ENCODE measurements at regions not wholly inside any gene's neighbourhood (a gene's known extent, or its start where the extent isn't known, plus 50 kb on each side); places are given as distances from the start of the nearest gene placed in this dataset.

DNA sequence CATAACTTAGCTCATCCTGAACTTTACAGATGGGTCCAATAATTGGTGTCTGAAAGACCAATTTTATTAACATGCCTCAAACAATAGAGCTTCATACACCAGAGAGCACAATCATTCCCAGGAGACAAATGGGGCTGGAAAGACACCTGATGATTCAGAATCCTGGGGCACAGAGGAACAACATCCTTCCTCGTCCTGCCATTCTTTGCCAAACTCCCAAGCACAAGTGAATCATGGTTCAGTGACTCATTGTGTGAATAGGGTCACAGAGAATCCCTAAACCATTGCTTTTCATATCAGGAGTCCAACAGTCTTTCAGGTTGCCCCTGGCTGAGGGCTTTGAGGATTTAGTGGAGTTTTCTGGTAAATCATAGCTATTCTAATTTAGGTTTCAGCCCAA, 266.4 kb upstream of the BMP2 start:
- TF ChIP-seq, protein P1, sequence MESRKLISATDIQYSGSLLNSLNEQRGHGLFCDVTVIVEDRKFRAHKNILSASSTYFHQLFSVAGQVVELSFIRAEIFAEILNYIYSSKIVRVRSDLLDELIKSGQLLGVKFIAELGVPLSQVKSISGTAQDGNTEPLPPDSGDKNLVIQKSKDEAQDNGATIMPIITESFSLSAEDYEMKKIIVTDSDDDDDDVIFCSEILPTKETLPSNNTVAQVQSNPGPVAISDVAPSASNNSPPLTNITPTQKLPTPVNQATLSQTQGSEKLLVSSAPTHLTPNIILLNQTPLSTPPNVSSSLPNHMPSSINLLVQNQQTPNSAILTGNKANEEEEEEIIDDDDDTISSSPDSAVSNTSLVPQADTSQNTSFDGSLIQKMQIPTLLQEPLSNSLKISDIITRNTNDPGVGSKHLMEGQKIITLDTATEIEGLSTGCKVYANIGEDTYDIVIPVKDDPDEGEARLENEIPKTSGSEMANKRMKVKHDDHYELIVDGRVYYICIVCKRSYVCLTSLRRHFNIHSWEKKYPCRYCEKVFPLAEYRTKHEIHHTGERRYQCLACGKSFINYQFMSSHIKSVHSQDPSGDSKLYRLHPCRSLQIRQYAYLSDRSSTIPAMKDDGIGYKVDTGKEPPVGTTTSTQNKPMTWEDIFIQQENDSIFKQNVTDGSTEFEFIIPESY (IDR thresholded peaks at IDR 0.05; ENCODE audit: extremely low read depth, insufficient replicate concordance, low read length) = no peak
- TF ChIP-seq SP1 (IDR thresholded peaks at IDR 0.05; ENCODE audit: low read depth) (no peak), TCF7L2 (IDR thresholded peaks at IDR 0.05; ENCODE audit: borderline replicate concordance, extremely low read depth, insufficient read depth, insufficient read length) (no peak), POLR2AphosphoS5 (IDR thresholded peaks at IDR 0.05; ENCODE audit: low read depth, low read length) (no peak), EZH2 (IDR thresholded peaks at IDR 0.05) (no peak), CEBPB (IDR thresholded peaks at IDR 0.05; ENCODE audit: low read depth) (no peak), EZH2phosphoT487 (IDR thresholded peaks at IDR 0.05; ENCODE audit: borderline replicate concordance) (no peak), SIN3A (IDR thresholded peaks at IDR 0.05; ENCODE audit: low read depth) (no peak), YY1 (IDR thresholded peaks at IDR 0.05; ENCODE audit: extremely low read depth, insufficient replicate concordance, low read depth, low read length) (no peak), ELF1 (IDR thresholded peaks at IDR 0.05; ENCODE audit: borderline replicate concordance, low read depth) (no peak), ZFX (IDR thresholded peaks at IDR 0.05) (no peak), JUND (IDR thresholded peaks at IDR 0.05) (no peak), EGR1 (IDR thresholded peaks at IDR 0.05; ENCODE audit: low read depth) (no peak)
- TF ChIP-seq, protein P2, sequence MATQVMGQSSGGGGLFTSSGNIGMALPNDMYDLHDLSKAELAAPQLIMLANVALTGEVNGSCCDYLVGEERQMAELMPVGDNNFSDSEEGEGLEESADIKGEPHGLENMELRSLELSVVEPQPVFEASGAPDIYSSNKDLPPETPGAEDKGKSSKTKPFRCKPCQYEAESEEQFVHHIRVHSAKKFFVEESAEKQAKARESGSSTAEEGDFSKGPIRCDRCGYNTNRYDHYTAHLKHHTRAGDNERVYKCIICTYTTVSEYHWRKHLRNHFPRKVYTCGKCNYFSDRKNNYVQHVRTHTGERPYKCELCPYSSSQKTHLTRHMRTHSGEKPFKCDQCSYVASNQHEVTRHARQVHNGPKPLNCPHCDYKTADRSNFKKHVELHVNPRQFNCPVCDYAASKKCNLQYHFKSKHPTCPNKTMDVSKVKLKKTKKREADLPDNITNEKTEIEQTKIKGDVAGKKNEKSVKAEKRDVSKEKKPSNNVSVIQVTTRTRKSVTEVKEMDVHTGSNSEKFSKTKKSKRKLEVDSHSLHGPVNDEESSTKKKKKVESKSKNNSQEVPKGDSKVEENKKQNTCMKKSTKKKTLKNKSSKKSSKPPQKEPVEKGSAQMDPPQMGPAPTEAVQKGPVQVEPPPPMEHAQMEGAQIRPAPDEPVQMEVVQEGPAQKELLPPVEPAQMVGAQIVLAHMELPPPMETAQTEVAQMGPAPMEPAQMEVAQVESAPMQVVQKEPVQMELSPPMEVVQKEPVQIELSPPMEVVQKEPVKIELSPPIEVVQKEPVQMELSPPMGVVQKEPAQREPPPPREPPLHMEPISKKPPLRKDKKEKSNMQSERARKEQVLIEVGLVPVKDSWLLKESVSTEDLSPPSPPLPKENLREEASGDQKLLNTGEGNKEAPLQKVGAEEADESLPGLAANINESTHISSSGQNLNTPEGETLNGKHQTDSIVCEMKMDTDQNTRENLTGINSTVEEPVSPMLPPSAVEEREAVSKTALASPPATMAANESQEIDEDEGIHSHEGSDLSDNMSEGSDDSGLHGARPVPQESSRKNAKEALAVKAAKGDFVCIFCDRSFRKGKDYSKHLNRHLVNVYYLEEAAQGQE (IDR thresholded peaks at IDR 0.05; ENCODE audit: low read depth) = no peak
- TF ChIP-seq, protein P3, sequence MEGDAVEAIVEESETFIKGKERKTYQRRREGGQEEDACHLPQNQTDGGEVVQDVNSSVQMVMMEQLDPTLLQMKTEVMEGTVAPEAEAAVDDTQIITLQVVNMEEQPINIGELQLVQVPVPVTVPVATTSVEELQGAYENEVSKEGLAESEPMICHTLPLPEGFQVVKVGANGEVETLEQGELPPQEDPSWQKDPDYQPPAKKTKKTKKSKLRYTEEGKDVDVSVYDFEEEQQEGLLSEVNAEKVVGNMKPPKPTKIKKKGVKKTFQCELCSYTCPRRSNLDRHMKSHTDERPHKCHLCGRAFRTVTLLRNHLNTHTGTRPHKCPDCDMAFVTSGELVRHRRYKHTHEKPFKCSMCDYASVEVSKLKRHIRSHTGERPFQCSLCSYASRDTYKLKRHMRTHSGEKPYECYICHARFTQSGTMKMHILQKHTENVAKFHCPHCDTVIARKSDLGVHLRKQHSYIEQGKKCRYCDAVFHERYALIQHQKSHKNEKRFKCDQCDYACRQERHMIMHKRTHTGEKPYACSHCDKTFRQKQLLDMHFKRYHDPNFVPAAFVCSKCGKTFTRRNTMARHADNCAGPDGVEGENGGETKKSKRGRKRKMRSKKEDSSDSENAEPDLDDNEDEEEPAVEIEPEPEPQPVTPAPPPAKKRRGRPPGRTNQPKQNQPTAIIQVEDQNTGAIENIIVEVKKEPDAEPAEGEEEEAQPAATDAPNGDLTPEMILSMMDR (IDR thresholded peaks at IDR 0.05 in 2 of 3, conservative IDR thresholded peaks at IDR 0.05 in 1 of 3; ENCODE audit: borderline replicate concordance in 1 of 3, insufficient read depth in 1 of 3, low read depth in 2 of 3, low read length in 2 of 3) = no peak
- CTCF ChIA-PET = no interaction called here
- Histone ChIP-seq H3K4me3 (replicated peaks in 1 of 2; ENCODE audit: low read depth in 1 of 2, low read length in 2 of 2) (no peak overlapping the region), H2AFZ (ENCODE audit: low read depth, low read length, poor library complexity, severe bottlenecking) (no peak overlapping the region), H3K79me2 (ENCODE audit: insufficient read depth, low read length) (no peaks in the 10 kb centered on the region), H3K9ac (ENCODE audit: low read length) (no peak overlapping the region), H3K27ac (ENCODE audit: low read depth, low read length) (no peak overlapping the region), H3K9me3 (ENCODE audit: control insufficient read depth in 1 of 2, insufficient read depth in 1 of 2, low read depth in 1 of 2, low read length in 2 of 2) (peaks cover 0 to 6% of the 10 kb centered on the region in 2 experiments; a peak in 2 of 4 replicates), H3K9me2 (ENCODE audit: insufficient read depth) (no peaks in the 10 kb centered on the region), H4K20me1 (ENCODE audit: insufficient read depth) (no peaks in the 10 kb centered on the region), H3K27me3 (ENCODE audit: insufficient read depth, low read length) (no peaks in the 10 kb centered on the region), H3K4me2 (ENCODE audit: low read length) (no peak overlapping the region), H3K4me1 (ENCODE audit: control insufficient read depth in 1 of 2, insufficient read depth in 2 of 2, low read length in 2 of 2) (no peaks in the 10 kb centered on the region), H3K36me3 (ENCODE audit: control insufficient read depth in 1 of 2, insufficient read depth in 2 of 2, low read length in 2 of 2) (no peaks in the 10 kb centered on the region)
- POLR2A ChIA-PET = no interaction called here
- no TSS peak for BruUV-seq (replicated peaks)
- intact Hi-C loops (cut with micrococcal nuclease) = no loop called here
- no peak for ATAC-seq
- RAD21 ChIA-PET (ENCODE audit: low non-redundant PET in 1 of 2, low total read pairs in 2 of 2, uncharacterized antibody in 2 of 2, unreplicated experiment in 2 of 2) = no interaction called here
- DNase-seq (ENCODE audit: low read depth, low spot score) = no peak

Measured in HCT116 (cell line).